RWPE1 (cell line): ENCODE measurements at regions not wholly inside any gene's neighbourhood (a gene's known extent, or its start where the extent isn't known, plus 50 kb on each side); places are given as distances from the start of the nearest gene placed in this dataset.

Source experiments
- CTCF ChIA-PET: fragments of 350-600 bp; sonication (Branson Sonifier 250); formaldehyde crosslinking; extraction: SDS; loops from one replicate; lab custom pipeline; 2021; lab: Yijun Ruan, JAX
- POLR2A ChIA-PET: fragments of 400-600 bp; formaldehyde crosslinking; extraction: SDS; loops from one replicate; lab custom pipeline; 2020; ENCODE audit warnings: antibody characterized with exemption; ENCODE audit not compliant: low non-redundant PET; lab: Yijun Ruan, JAX
- DNase-seq: peaks from one replicate; pipeline ENCODE4 v3.0.0; 2012; ENCODE audit warnings: low spot score
- H3K27ac ChIP-seq: fragments of 450-650 bp; 2 replicates; pipeline ENCODE4 v1.5.1; 2017
- CTCF ChIP-seq: fragments of 450-650 bp; conservative IDR thresholded peaks from 2 replicates; pipeline ENCODE4 v1.5.1; 2017; ENCODE audit warnings: low read depth, mild to moderate bottlenecking

GRCh38 chr21:35582731-35583130, 477.6 kb downstream of the SETD4 start:
- ChIA-PET CTCF (no interaction called here), POLR2A (no interaction called here)
- no peak for DNase-seq
- no peak for TF ChIP-seq CTCF
- no peak overlapping the region for H3K27ac ChIP-seq

- TF ChIP-seq CTCF: no peak
- DNase-seq: no peak
- ChIA-PET CTCF (no interaction called here), POLR2A (no interaction called here)
- H3K27ac ChIP-seq: no peak overlapping the region
Observed at GRCh38 chr21:35581640-35582039, 478.7 kb downstream of the SETD4 start.

GRCh38 chr21:35579520-35580293, 480.6 kb downstream of the SETD4 start:
- DNase-seq: no peak
- ChIA-PET CTCF (no interaction called here), POLR2A (no interaction called here)
- H3K27ac ChIP-seq: no peak overlapping the region
- TF ChIP-seq CTCF: no peak

- TF ChIP-seq CTCF: no peak
- ChIA-PET POLR2A (no interaction called here), CTCF (no interaction called here)
- H3K27ac ChIP-seq: no peak overlapping the region
- no peak for DNase-seq
Observed at GRCh38 chr21:35578831-35579471, 481.4 kb downstream of the SETD4 start.

- no peak overlapping the region for H3K27ac ChIP-seq
- DNase-seq: peak; percentile 37
- ChIA-PET CTCF (no interaction called here), POLR2A (no interaction called here)
- no peak for TF ChIP-seq CTCF
Observed at GRCh38 chr21:35578347-35578782, 482.0 kb downstream of the SETD4 start.

GRCh38 chr21:35575280-35575915, 484.9 kb downstream of the SETD4 start:
- no peak overlapping the region for H3K27ac ChIP-seq
- ChIA-PET CTCF (no interaction called here), POLR2A (no interaction called here)
- DNase-seq: no peak
- no peak for TF ChIP-seq CTCF
